Tibial artery (tissue), 4 donors: ENCODE measurements at regions not wholly inside any gene's neighbourhood (a gene's known extent, or its start where the extent isn't known, plus 50 kb on each side); places are given as distances from the start of the nearest gene placed in this dataset.

Experiments used
- DNase-seq, 2 donors: peaks; one replicate each; pipeline ENCODE4 v3.0.0-alpha.2; 2019
- H3K27ac ChIP-seq, 2 donors: fragments of 200-600 bp; sonication (generic) in 1 of 2; 1 replicate in 1 of 2; 2 replicates in 1 of 2; pipeline ENCODE4 v1.5.1; 2018 to 2019; ENCODE audit warnings: mild to moderate bottlenecking in 1 of 2
- H3K27me3 ChIP-seq, 2 donors: fragments of 200-600 bp; sonication (generic) in 1 of 2; one replicate each; pipeline versions ENCODE4 v1.5.1 to v1.6.0; 2016 to 2019
- H3K36me3 ChIP-seq, 3 donors: fragments of 200-600 bp; sonication (generic) in 2 of 3; one replicate each; pipeline ENCODE4 v1.5.1; 2016 to 2019; ENCODE audit warnings: mild to moderate bottlenecking in 2 of 3
- H3K4me1 ChIP-seq, 4 donors: fragments of 200-600 bp; sonication (generic) in 2 of 4; 1 replicate in 3 of 4; 2 replicates in 1 of 4; pipeline ENCODE4 v1.5.1; 2016 to 2019
- H3K4me3 ChIP-seq, 2 donors: fragments of 200-600 bp; sonication (generic) in 1 of 2; 1 replicate in 1 of 2; 2 replicates in 1 of 2; pipeline ENCODE4 v1.5.1; 2018 to 2019; ENCODE audit warnings: mild to moderate bottlenecking in 2 of 2
- H3K9me3 ChIP-seq, 3 donors: fragments of 200-600 bp; sonication (generic) in 1 of 3; one replicate each; pipeline ENCODE4 v1.5.1; 2016 to 2019
- intact Hi-C: fragments of 100-400 bp; cut with DNase I; formaldehyde crosslinking; loops from one replicate; pipeline ENCODE4 v1.15.0; 2023; ENCODE audit warnings: low total_unique reads
- TF ChIP-seq, protein P1 (sequence below), 2 experiments: fragments of 200-600 bp in 1 of 2; fragments of 450-650 bp in 1 of 2; IDR thresholded peaks; one replicate each; pipeline ENCODE4 v1.5.1; 2017 to 2019; ENCODE audit warnings: antibody characterized with exemption in 2 of 2, mild to moderate bottlenecking in 1 of 2, moderate library complexity in 1 of 2

GRCh38 chr10:78626471-78626870 is 442.3 kb upstream of the ZMIZ1 start:
- Histone ChIP-seq H3K27ac (no peak overlapping the region), H3K4me1 (no peaks in the 10 kb centered on the region), H3K36me3 (no peaks in the 10 kb centered on the region), H3K9me3 (no peaks in the 10 kb centered on the region), H3K27me3 (no peaks in the 10 kb centered on the region), H3K4me3 (no peak overlapping the region)
- TF ChIP-seq, protein P1, sequence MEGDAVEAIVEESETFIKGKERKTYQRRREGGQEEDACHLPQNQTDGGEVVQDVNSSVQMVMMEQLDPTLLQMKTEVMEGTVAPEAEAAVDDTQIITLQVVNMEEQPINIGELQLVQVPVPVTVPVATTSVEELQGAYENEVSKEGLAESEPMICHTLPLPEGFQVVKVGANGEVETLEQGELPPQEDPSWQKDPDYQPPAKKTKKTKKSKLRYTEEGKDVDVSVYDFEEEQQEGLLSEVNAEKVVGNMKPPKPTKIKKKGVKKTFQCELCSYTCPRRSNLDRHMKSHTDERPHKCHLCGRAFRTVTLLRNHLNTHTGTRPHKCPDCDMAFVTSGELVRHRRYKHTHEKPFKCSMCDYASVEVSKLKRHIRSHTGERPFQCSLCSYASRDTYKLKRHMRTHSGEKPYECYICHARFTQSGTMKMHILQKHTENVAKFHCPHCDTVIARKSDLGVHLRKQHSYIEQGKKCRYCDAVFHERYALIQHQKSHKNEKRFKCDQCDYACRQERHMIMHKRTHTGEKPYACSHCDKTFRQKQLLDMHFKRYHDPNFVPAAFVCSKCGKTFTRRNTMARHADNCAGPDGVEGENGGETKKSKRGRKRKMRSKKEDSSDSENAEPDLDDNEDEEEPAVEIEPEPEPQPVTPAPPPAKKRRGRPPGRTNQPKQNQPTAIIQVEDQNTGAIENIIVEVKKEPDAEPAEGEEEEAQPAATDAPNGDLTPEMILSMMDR (IDR thresholded peaks at IDR 0.05) = no peak
- intact Hi-C loops = no loop called here
- DNase-seq = no peak

DNA sequence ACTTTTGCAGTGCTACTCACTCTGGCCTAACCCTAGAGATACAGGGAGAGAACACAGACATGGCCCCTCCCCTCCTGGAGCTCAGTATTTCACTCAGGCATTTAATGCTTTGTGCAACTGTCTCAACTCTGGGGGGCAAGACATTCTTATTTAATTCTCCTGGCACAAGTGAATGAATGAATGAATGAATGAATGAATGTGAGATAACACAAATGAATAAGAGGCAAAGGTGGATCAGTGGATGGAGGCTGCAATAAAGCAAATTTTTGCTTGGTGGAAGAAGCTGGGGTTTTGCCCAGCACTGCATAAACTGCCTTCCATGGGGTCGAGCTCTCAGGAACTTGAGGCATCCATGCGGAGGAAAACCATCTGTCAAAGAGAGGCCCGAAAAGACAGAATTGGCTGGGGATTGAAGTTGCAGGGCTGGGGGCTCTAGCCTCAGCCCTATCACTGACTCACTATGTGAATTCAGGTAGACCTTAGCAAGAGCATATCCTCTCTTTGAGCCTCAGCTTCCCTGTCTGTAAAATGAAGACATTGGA is 441.4 kb upstream of the ZMIZ1 start:
- intact Hi-C loops = no loop called here

DNA sequence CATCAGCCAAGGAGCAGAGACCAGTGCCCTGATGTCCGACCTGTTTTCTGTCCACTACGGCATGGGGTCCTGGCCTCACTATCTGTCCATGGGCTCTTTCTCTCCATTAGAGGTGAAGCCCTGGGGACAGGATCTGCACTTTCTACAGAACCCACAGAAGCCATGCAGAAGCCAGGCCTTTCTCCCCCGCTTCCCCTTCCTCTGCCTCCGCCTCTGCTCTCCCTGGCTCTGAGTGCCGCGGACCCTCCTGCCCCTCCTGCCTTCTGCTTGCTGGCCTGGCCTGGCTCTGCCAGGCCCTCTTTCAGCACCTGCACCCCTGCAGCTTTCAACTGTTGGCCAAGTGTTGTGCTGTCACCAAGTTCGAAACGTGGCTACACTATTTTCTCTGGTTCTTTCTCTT is 439.8 kb upstream of the ZMIZ1 start:
- Histone ChIP-seq H3K27ac (no peak overlapping the region), H3K4me3 (no peak overlapping the region), H3K4me1 (no peaks in the 10 kb centered on the region), H3K27me3 (no peaks in the 10 kb centered on the region), H3K36me3 (no peaks in the 10 kb centered on the region), H3K9me3 (no peaks in the 10 kb centered on the region)
- TF ChIP-seq, protein P1 (IDR thresholded peaks at IDR 0.05) = no peak
- intact Hi-C loops = no loop called here
- DNase-seq = no peak

More for the DNA sequence above, 441.4 kb upstream of the ZMIZ1 start:
- DNase-seq = no peak
- TF ChIP-seq, protein P1 (IDR thresholded peaks at IDR 0.05) = no peak
- Histone ChIP-seq H3K4me3 (no peak overlapping the region), H3K27me3 (no peaks in the 10 kb centered on the region), H3K4me1 (no peaks in the 10 kb centered on the region), H3K36me3 (no peaks in the 10 kb centered on the region), H3K9me3 (no peaks in the 10 kb centered on the region), H3K27ac (no peak overlapping the region)

DNA sequence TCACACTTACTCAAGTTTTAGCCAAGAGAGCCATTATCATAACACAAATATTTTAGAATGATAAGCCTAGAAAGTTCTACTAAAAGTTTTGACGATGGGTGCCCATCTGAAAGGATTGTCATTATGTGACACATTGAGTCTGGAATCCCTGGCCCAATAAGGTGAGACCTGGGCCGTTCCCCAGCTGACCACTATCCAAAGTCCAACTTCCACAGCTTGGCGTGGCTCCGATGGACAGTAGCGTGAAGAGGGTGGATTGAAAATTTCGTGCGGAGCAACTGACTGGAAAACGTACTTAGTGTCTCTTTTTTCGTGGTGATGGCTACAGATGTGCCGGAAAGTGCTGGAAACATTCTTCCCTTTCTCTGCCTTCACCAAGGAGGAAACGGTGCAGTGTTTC is 439.0 kb upstream of the ZMIZ1 start:
- Histone ChIP-seq H3K27me3 (no peaks in the 10 kb centered on the region), H3K4me1 (peaks cover 0 to 6% (median 2%) of the 10 kb centered on the region in 4 donors), H3K9me3 (no peaks in the 10 kb centered on the region), H3K36me3 (no peaks in the 10 kb centered on the region), H3K4me3 (no peak overlapping the region), H3K27ac (no peak overlapping the region)
- TF ChIP-seq, protein P1 (IDR thresholded peaks at IDR 0.05) = no peak
- no peak for DNase-seq
- intact Hi-C loops = loop anchor here (1.0 kb wide), 1 partner anchor 105 kb away; no protein-coding TSS in a partner anchor

GRCh38 chr10:78630944-78631838 is 437.6 kb upstream of the ZMIZ1 start:
- no peak overlapping the region for H3K4me3 ChIP-seq
- intact Hi-C loops = loop anchor here (1.0 kb wide), 1 partner anchor 103 kb away; no protein-coding TSS in a partner anchor
- no peak for DNase-seq
- TF ChIP-seq, protein P1 (IDR thresholded peaks at IDR 0.05) = no peak
- no peak overlapping the region for H3K27ac ChIP-seq
- no peaks in the 10 kb centered on the region for H3K36me3 ChIP-seq
- H3K4me1 ChIP-seq = peaks cover 0 to 16% (median 2%) of the 10 kb centered on the region in 4 donors
- H3K27me3 ChIP-seq = no peaks in the 10 kb centered on the region
- H3K9me3 ChIP-seq = no peaks in the 10 kb centered on the region
